C4-2B (cell line): ENCODE measurements at regions not wholly inside any gene's neighbourhood (a gene's known extent, or its start where the extent isn't known, plus 50 kb on each side); places are given as distances from the start of the nearest gene placed in this dataset.

Experiments
- ZFX ChIP-seq: fragments of 450-650 bp; IDR thresholded peaks from 2 replicates; pipeline ENCODE4 v1.6.1; 2017
- TF ChIP-seq, protein P1 (sequence below): fragments of 450-650 bp; conservative IDR thresholded peaks from 2 replicates; pipeline ENCODE4 v1.5.1; 2017; ENCODE audit warnings: mild to moderate bottlenecking

DNA sequence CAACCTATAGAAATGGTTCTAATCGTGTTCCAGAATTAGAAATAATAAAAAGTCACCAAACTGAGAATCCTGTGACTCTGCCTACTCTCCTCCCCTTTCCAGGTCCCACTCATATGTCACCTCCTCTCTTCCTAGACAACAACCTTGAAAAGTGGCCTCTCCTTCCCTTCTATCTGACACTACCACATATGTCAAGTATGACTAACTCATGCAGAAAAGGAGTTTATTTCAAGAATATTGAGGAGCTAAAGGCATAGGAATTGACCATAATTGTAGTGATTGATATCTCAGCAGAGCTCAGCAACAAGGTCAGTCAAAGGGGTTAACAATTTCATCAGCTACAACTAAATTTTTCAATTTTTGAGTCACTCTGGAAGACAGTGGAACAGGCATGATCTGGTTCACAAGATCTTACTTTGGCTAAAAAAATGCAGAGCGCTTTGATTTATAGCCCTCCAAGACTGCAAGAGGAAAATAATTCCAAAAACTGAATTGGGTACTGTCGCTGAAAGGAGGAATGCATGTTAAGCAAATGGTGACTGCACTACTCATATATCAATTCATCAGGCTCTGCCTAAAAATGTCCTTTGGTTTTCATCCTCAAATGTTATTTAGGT lies 160.6 kb upstream of the ARHGEF26 start:
- TF ChIP-seq, protein P1, sequence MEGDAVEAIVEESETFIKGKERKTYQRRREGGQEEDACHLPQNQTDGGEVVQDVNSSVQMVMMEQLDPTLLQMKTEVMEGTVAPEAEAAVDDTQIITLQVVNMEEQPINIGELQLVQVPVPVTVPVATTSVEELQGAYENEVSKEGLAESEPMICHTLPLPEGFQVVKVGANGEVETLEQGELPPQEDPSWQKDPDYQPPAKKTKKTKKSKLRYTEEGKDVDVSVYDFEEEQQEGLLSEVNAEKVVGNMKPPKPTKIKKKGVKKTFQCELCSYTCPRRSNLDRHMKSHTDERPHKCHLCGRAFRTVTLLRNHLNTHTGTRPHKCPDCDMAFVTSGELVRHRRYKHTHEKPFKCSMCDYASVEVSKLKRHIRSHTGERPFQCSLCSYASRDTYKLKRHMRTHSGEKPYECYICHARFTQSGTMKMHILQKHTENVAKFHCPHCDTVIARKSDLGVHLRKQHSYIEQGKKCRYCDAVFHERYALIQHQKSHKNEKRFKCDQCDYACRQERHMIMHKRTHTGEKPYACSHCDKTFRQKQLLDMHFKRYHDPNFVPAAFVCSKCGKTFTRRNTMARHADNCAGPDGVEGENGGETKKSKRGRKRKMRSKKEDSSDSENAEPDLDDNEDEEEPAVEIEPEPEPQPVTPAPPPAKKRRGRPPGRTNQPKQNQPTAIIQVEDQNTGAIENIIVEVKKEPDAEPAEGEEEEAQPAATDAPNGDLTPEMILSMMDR = no peak
- no peak for TF ChIP-seq ZFX
